MM.1S (cell line): ENCODE measurements at regions not wholly inside any gene's neighbourhood (a gene's known extent, or its start where the extent isn't known, plus 50 kb on each side); places are given as distances from the start of the nearest gene placed in this dataset.

Experiments used
- DNase-seq: peaks from one replicate; pipeline ENCODE4 v3.0.0-alpha.2; 2015
- H2AFZ ChIP-seq: fragments of 300-600 bp; sonication (generic); 2 replicates; pipeline ENCODE4 v1.6.0; 2016; ENCODE audit warnings: antibody characterized with exemption, low read length
- H3F3A ChIP-seq: fragments of 300-600 bp; sonication (generic); 2 replicates; pipeline ENCODE4 v1.6.1; 2016; ENCODE audit warnings: mild to moderate bottlenecking, antibody characterized with exemption, low read length, moderate library complexity, mixed read lengths; ENCODE audit not compliant: insufficient read depth
- H3K27ac ChIP-seq: fragments of 300-600 bp; sonication (generic); 2 replicates; pipeline ENCODE4 v1.5.1; 2016; ENCODE audit warnings: mild to moderate bottlenecking, low read length
- H3K27me3 ChIP-seq: fragments of 300-600 bp; sonication (generic); replicated peaks from 2 replicates; pipeline ENCODE4 v1.6.0; 2016; ENCODE audit warnings: low read length; ENCODE audit not compliant: insufficient read depth
- H3K36me3 ChIP-seq: fragments of 300-600 bp; sonication (generic); replicated peaks from 2 replicates; pipeline ENCODE4 v1.6.1; 2016; ENCODE audit warnings: mild to moderate bottlenecking, low read length, mixed read lengths; ENCODE audit not compliant: insufficient read depth
- H3K4me1 ChIP-seq: fragments of 300-600 bp; sonication (generic); 2 replicates; pipeline ENCODE4 v1.6.1; 2016; ENCODE audit warnings: low read length, mixed read lengths
- H3K4me2 ChIP-seq: fragments of 300-600 bp; sonication (generic); 2 replicates; pipeline ENCODE4 v1.6.0; 2016; ENCODE audit warnings: low read depth, low read length
- H3K4me3 ChIP-seq: fragments of 300-600 bp; sonication (generic); 2 replicates; pipeline ENCODE4 v1.5.1; 2016; ENCODE audit warnings: low read length, mixed read lengths
- H3K79me2 ChIP-seq: fragments of 300-600 bp; sonication (generic); 2 replicates; pipeline ENCODE4 v1.6.1; 2016; ENCODE audit warnings: mixed run types, low read length, mixed read lengths
- H3K9ac ChIP-seq: fragments of 300-600 bp; sonication (generic); 2 replicates; pipeline ENCODE4 v1.6.1; 2016; ENCODE audit warnings: low read length, mixed read lengths
- H3K9me2 ChIP-seq: fragments of 300-600 bp; sonication (generic); replicated peaks from 2 replicates; pipeline ENCODE4 v1.6.1; 2016; ENCODE audit warnings: mild to moderate bottlenecking, low read length, mixed read lengths; ENCODE audit not compliant: insufficient read depth
- H3K9me3 ChIP-seq: fragments of 300-600 bp; sonication (generic); replicated peaks from 2 replicates; pipeline ENCODE4 v1.6.1; 2016; ENCODE audit warnings: mild to moderate bottlenecking, low read length, mixed read lengths; ENCODE audit not compliant: insufficient read depth
- H4K20me1 ChIP-seq: fragments of 300-600 bp; sonication (generic); 2 replicates; pipeline ENCODE4 v1.6.1; 2016; ENCODE audit warnings: mild to moderate bottlenecking, low read length, moderate library complexity, mixed read lengths; ENCODE audit not compliant: insufficient read depth
- CTCF ChIP-seq: fragments of 300-600 bp; sonication (generic); IDR thresholded peaks from 2 replicates; pipeline ENCODE4 v1.5.1; 2016; ENCODE audit warnings: antibody characterized with exemption, low read length, mixed read lengths
- EZH2 ChIP-seq: fragments of 300-600 bp; sonication (generic); optimal IDR thresholded peaks from 2 replicates; pipeline ENCODE3; 2017; ENCODE audit warnings: low read depth, mild to moderate bottlenecking, antibody characterized with exemption, low read length, mixed read lengths
- EZH2phosphoT487 ChIP-seq: fragments of 300-600 bp; sonication (generic); IDR thresholded peaks from 2 replicates; pipeline ENCODE4 v1.6.1; 2018; ENCODE audit warnings: antibody characterized with exemption, low read length

GRCh38 chr9:23005156-23005555 is 558.5 kb downstream of the DMRTA1 start:
- H2AFZ ChIP-seq, result no peak overlapping the region
- DNase-seq, result no peak
- no peaks in the 10 kb centered on the region for H4K20me1 ChIP-seq

GRCh38 chr9:23006127-23006526 is 559.5 kb downstream of the DMRTA1 start:
- DNase-seq, result no peak
- TF ChIP-seq EZH2phosphoT487 (no peak), CTCF (no peak), EZH2 (no peak)
- Histone ChIP-seq H3K4me3 (no peak overlapping the region), H3K36me3 (no peaks in the 10 kb centered on the region), H2AFZ (no peak overlapping the region), H3F3A (no peaks in the 10 kb centered on the region), H3K4me1 (no peaks in the 10 kb centered on the region), H3K9me3 (no peaks in the 10 kb centered on the region), H3K4me2 (no peak overlapping the region), H3K27me3 (no peaks in the 10 kb centered on the region), H4K20me1 (no peaks in the 10 kb centered on the region), H3K79me2 (no peaks in the 10 kb centered on the region), H3K27ac (no peak overlapping the region), H3K9me2 (no peaks in the 10 kb centered on the region), H3K9ac (no peak overlapping the region)

More at GRCh38 chr9:23005156-23005555, 558.5 kb downstream of the DMRTA1 start:
- Histone ChIP-seq H3K4me2 (no peak overlapping the region), H3K9ac (no peak overlapping the region), H3K9me3 (no peaks in the 10 kb centered on the region), H3K27me3 (no peaks in the 10 kb centered on the region), H3K79me2 (no peaks in the 10 kb centered on the region), H3K9me2 (no peaks in the 10 kb centered on the region), H3F3A (no peaks in the 10 kb centered on the region), H3K36me3 (no peaks in the 10 kb centered on the region), H3K4me1 (no peaks in the 10 kb centered on the region), H3K27ac (no peak overlapping the region), H3K4me3 (no peak overlapping the region)
- TF ChIP-seq EZH2phosphoT487 (no peak), CTCF (no peak), EZH2 (no peak)

- Histone ChIP-seq H3F3A (no peaks in the 10 kb centered on the region), H3K4me2 (no peak overlapping the region), H3K36me3 (no peaks in the 10 kb centered on the region), H3K9me3 (no peaks in the 10 kb centered on the region), H3K27ac (no peak overlapping the region), H4K20me1 (no peaks in the 10 kb centered on the region), H3K4me3 (no peak overlapping the region), H3K79me2 (no peaks in the 10 kb centered on the region), H2AFZ (no peak overlapping the region), H3K27me3 (no peaks in the 10 kb centered on the region), H3K9ac (no peak overlapping the region), H3K4me1 (no peaks in the 10 kb centered on the region), H3K9me2 (no peaks in the 10 kb centered on the region)
- TF ChIP-seq EZH2, result no peak
- TF ChIP-seq CTCF, result no peak
- no peak for TF ChIP-seq EZH2phosphoT487
- DNase-seq, result no peak
These were observed 565.0 kb downstream of the DMRTA1 start for GRCh38 chr9:23011669-23012068.
